ENCODE measurements at regions not wholly inside any gene's neighbourhood (a gene's known extent, or its start where the extent isn't known, plus 50 kb on each side); places are given as distances from the start of the nearest gene placed in this dataset.

DNA sequence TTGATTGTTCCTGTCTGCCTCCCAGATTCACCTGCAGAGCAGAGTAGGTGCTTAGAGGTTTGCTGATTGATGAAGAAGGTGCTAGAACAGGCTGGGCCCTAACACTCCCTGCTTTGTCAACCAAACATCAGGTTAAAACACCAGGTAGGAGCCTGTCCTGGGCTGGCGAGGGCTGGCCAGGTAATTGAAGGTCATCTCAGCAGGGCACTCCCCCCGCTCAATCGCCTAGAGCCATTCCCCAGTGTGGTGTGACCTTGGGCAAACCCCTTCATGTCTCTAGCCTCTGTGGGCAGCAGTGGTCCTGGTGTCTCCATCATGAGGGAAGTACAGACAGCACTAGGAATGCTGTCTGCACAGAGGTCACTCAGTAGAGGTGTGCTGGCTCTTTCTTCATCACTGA, 88.3 kb downstream of the KLF15 start:
- no peaks in the 10 kb centered on the region for H3K27me3 ChIP-seq (ENCODE audit: insufficient read depth, low read depth)
- H4K20me1 ChIP-seq (ENCODE audit: insufficient read depth), result no peaks in the 10 kb centered on the region
- no peak overlapping the region for H3K27ac ChIP-seq
- H3K9ac ChIP-seq, result no peak overlapping the region
- no peaks in the 10 kb centered on the region for H3K4me1 ChIP-seq (ENCODE audit: low read depth, poor library complexity, severe bottlenecking)
- H3K4me2 ChIP-seq, result no peak overlapping the region
- no peak overlapping the region for H2AFZ ChIP-seq (ENCODE audit: low read depth)
- no peaks in the 10 kb centered on the region for H3K36me3 ChIP-seq (ENCODE audit: insufficient read depth)
- TF ChIP-seq, protein P1, sequence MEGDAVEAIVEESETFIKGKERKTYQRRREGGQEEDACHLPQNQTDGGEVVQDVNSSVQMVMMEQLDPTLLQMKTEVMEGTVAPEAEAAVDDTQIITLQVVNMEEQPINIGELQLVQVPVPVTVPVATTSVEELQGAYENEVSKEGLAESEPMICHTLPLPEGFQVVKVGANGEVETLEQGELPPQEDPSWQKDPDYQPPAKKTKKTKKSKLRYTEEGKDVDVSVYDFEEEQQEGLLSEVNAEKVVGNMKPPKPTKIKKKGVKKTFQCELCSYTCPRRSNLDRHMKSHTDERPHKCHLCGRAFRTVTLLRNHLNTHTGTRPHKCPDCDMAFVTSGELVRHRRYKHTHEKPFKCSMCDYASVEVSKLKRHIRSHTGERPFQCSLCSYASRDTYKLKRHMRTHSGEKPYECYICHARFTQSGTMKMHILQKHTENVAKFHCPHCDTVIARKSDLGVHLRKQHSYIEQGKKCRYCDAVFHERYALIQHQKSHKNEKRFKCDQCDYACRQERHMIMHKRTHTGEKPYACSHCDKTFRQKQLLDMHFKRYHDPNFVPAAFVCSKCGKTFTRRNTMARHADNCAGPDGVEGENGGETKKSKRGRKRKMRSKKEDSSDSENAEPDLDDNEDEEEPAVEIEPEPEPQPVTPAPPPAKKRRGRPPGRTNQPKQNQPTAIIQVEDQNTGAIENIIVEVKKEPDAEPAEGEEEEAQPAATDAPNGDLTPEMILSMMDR (conservative IDR thresholded peaks at IDR 0.05; ENCODE audit: low read depth, low read length), result no peak
- H3K79me2 ChIP-seq (ENCODE audit: insufficient read depth, low read depth), result no peaks in the 10 kb centered on the region
- H3K4me3 ChIP-seq (IDR thresholded peaks at IDR 0.05; ENCODE audit: insufficient read depth, low read depth, low read length), result no peak overlapping the region

DNA sequence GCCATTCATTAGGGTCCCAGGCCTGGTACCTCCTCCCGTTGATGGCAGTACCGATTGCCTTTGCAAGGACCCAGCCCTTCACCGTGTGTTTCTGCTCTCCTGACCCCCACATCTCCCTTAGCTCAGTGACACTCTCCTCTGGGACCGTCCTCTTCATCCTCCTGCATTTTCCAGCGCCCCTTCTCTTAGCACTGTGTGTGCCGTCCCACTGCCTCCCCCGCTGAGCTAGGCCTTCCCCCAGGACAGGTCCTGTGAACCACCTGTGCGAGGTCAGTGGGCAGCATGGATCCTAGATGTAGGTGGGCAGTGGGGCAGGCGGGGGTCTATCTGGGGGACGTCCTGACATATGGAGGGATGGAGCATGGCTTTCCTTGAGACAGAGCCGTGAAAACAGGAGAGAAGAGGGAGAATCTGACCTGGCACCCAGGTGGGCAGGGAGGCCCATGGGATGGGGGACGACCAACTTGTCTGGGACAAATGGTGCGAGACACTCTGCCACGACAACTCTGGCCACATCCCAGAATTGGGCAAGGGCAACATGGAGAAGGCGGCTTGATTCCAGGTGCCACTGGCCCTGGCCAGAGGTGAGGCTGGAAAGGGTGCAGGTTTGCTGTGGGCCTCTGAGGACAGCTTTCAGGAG, 87.7 kb upstream of the ALDH1L1 start:
- H3K4me3 ChIP-seq (IDR thresholded peaks at IDR 0.05; ENCODE audit: insufficient read depth, low read depth, low read length), result no peak overlapping the region
- TF ChIP-seq, protein P1 (conservative IDR thresholded peaks at IDR 0.05; ENCODE audit: low read depth, low read length), result no peak
- H3K36me3 ChIP-seq (ENCODE audit: insufficient read depth), result no peaks in the 10 kb centered on the region
- no peaks in the 10 kb centered on the region for H3K27me3 ChIP-seq (ENCODE audit: insufficient read depth, low read depth)
- no peaks in the 10 kb centered on the region for H4K20me1 ChIP-seq (ENCODE audit: insufficient read depth)
- no peak overlapping the region for H3K4me2 ChIP-seq
- no peaks in the 10 kb centered on the region for H3K79me2 ChIP-seq (ENCODE audit: insufficient read depth, low read depth)
- no peaks in the 10 kb centered on the region for H3K4me1 ChIP-seq (ENCODE audit: low read depth, poor library complexity, severe bottlenecking)
- no peak overlapping the region for H3K27ac ChIP-seq
- H3K9ac ChIP-seq, result no peak overlapping the region
- no peak overlapping the region for H2AFZ ChIP-seq (ENCODE audit: low read depth)

DNA sequence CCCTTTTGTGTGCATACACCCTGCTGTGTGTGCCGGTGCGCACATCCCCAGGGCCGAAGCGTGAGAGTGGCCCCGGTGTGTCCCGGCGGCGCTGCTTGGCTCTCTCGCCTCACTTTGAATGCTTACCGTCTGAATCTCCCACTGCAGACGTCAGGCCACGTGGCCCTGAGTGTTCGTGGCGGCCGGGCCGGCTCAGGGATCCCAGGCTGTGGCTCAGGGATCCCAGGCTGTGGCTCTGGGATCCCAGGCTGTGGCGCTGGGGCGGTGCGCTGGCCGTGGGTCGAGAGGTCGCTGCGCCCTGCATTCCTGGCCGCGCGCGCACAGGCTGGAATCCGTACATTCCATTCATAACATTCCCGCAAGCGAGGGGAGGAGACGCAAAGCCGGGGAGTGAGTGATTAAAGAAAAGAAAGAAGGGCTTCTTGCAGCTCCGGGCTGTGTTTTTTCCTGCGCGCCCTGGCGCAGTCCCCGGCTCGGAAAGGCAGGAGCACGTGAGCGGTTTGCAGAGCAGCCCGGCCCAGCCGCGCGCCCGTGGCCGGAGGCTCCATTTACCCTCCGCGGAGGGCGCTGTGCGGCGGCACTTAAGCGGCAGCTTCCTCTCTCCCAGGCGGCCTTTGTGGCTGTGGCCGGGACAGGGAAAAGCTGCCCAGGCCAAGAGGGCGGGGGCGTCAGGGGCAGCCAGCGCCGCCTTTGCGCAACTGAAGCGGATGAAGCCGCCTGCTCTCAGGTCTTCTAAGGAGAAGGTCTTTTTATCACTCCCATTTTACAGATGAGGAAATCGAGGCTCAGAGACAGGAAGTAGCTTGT, 87.0 kb upstream of the ALDH1L1 start:
- Histone ChIP-seq H3K4me2 (no peak overlapping the region), H3K27me3 (ENCODE audit: insufficient read depth, low read depth) (no peaks in the 10 kb centered on the region)

DNA sequence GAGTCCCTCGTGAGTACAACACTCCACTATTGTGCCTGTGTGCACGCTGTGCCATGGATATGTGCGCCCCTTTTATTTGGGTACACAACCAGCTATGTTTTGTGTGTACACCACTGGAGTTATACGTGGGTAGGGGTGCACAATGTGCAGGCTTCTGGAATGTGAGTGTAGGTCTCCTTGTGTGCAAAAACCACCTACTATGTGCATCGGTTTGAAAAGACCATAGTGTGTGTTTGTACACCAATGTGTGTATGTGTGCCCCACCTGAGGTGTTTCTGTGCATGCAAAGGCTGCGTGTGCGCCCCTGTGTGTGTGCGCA, 86.4 kb upstream of the ALDH1L1 start:
- Histone ChIP-seq H3K4me1 (ENCODE audit: low read depth, poor library complexity, severe bottlenecking) (no peaks in the 10 kb centered on the region), H3K27ac (no peak overlapping the region), H2AFZ (ENCODE audit: low read depth) (no peak overlapping the region), H3K27me3 (ENCODE audit: insufficient read depth, low read depth) (no peaks in the 10 kb centered on the region), H3K4me2 (no peak overlapping the region), H3K4me3 (IDR thresholded peaks at IDR 0.05; ENCODE audit: insufficient read depth, low read depth, low read length) (no peak overlapping the region), H3K9ac (no peak overlapping the region), H4K20me1 (ENCODE audit: insufficient read depth) (no peaks in the 10 kb centered on the region), H3K36me3 (ENCODE audit: insufficient read depth) (no peaks in the 10 kb centered on the region), H3K79me2 (ENCODE audit: insufficient read depth, low read depth) (no peaks in the 10 kb centered on the region)
- TF ChIP-seq, protein P1 (conservative IDR thresholded peaks at IDR 0.05; ENCODE audit: low read depth, low read length), result no peak

More for the DNA sequence above, 87.0 kb upstream of the ALDH1L1 start:
- H3K4me3 ChIP-seq (IDR thresholded peaks at IDR 0.05; ENCODE audit: insufficient read depth, low read depth, low read length), result no peak overlapping the region
- no peak overlapping the region for H3K9ac ChIP-seq
- no peaks in the 10 kb centered on the region for H3K4me1 ChIP-seq (ENCODE audit: low read depth, poor library complexity, severe bottlenecking)
- no peaks in the 10 kb centered on the region for H3K79me2 ChIP-seq (ENCODE audit: insufficient read depth, low read depth)
- TF ChIP-seq, protein P1 (conservative IDR thresholded peaks at IDR 0.05; ENCODE audit: low read depth, low read length), result no peak
- no peaks in the 10 kb centered on the region for H4K20me1 ChIP-seq (ENCODE audit: insufficient read depth)
- H3K27ac ChIP-seq, result no peak overlapping the region
- no peak overlapping the region for H2AFZ ChIP-seq (ENCODE audit: low read depth)
- no peaks in the 10 kb centered on the region for H3K36me3 ChIP-seq (ENCODE audit: insufficient read depth)

Measured in KMS-11 (cell line).